ENCODE measurements at regions not wholly inside any gene's neighbourhood (a gene's known extent, or its start where the extent isn't known, plus 50 kb on each side); places are given as distances from the start of the nearest gene placed in this dataset.

DNA sequence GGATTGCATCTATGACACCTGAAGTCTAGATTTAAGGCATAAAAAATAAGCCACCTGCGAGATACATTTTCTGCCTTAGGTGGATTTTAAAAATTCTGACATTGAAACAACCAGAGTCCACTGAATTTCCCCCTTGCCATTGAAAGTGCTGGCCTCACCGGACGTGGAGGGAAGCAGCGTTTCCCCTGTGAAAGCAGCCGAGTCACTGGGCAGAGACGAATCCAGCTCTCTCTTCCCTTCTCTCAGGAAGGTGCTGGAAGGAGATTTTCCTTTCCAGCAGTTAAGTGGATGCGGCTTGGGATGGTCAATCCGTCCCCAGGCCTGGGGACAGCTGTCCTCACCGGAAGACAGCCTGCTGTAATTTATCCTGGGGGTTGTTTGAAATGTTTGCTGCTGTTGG is 270.9 kb upstream of the FOXF1 start:
- POLR2A ChIA-PET, result no interaction called here
- in situ Hi-C loops (cut with HindIII; ENCODE audit: low pct_unique_long_range_greater_than_20kb, low sequenced_read_pairs), result no loop called here
- Histone ChIP-seq H3K36me3 (ENCODE audit: control insufficient read depth, insufficient read depth, low read length) (no peaks in the 10 kb centered on the region), H3K9me3 (ENCODE audit: control insufficient read depth, insufficient read depth, low read depth, low read length) (no peaks in the 10 kb centered on the region), H3K4me3 (ENCODE audit: low read depth in 2 of 2, low read length in 2 of 2) (no peak overlapping the region), H3K27ac (ENCODE audit: low read length) (no peak overlapping the region), H3K4me1 (ENCODE audit: control insufficient read depth, insufficient read depth, low read length) (no peaks in the 10 kb centered on the region), H3K27me3 (ENCODE audit: control insufficient read depth, insufficient read depth, low read length) (peaks cover 2% of the 10 kb centered on the region)
- BruUV-seq (replicated peaks), result no TSS peak
- intact Hi-C loops (cut with micrococcal nuclease; ENCODE audit: unreplicated experiment), result no loop called here
- no peak for DNase-seq (ENCODE audit: low read depth, low spot score)
- TF ChIP-seq TCF7L2 (IDR thresholded peaks at IDR 0.05; ENCODE audit: low read depth, low read length) (no peak), SIN3A (IDR thresholded peaks at IDR 0.05; ENCODE audit: borderline replicate concordance, insufficient read depth, low read depth, low read length) (no peak), POLR2AphosphoS5 (IDR thresholded peaks at IDR 0.05; ENCODE audit: low read depth, low read length) (no peak)
- TF ChIP-seq, protein P1, sequence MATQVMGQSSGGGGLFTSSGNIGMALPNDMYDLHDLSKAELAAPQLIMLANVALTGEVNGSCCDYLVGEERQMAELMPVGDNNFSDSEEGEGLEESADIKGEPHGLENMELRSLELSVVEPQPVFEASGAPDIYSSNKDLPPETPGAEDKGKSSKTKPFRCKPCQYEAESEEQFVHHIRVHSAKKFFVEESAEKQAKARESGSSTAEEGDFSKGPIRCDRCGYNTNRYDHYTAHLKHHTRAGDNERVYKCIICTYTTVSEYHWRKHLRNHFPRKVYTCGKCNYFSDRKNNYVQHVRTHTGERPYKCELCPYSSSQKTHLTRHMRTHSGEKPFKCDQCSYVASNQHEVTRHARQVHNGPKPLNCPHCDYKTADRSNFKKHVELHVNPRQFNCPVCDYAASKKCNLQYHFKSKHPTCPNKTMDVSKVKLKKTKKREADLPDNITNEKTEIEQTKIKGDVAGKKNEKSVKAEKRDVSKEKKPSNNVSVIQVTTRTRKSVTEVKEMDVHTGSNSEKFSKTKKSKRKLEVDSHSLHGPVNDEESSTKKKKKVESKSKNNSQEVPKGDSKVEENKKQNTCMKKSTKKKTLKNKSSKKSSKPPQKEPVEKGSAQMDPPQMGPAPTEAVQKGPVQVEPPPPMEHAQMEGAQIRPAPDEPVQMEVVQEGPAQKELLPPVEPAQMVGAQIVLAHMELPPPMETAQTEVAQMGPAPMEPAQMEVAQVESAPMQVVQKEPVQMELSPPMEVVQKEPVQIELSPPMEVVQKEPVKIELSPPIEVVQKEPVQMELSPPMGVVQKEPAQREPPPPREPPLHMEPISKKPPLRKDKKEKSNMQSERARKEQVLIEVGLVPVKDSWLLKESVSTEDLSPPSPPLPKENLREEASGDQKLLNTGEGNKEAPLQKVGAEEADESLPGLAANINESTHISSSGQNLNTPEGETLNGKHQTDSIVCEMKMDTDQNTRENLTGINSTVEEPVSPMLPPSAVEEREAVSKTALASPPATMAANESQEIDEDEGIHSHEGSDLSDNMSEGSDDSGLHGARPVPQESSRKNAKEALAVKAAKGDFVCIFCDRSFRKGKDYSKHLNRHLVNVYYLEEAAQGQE (IDR thresholded peaks at IDR 0.05; ENCODE audit: insufficient read depth in 1 of 2, low read depth in 2 of 2, low read length in 1 of 2), result no peak
- TF ChIP-seq, protein P2, sequence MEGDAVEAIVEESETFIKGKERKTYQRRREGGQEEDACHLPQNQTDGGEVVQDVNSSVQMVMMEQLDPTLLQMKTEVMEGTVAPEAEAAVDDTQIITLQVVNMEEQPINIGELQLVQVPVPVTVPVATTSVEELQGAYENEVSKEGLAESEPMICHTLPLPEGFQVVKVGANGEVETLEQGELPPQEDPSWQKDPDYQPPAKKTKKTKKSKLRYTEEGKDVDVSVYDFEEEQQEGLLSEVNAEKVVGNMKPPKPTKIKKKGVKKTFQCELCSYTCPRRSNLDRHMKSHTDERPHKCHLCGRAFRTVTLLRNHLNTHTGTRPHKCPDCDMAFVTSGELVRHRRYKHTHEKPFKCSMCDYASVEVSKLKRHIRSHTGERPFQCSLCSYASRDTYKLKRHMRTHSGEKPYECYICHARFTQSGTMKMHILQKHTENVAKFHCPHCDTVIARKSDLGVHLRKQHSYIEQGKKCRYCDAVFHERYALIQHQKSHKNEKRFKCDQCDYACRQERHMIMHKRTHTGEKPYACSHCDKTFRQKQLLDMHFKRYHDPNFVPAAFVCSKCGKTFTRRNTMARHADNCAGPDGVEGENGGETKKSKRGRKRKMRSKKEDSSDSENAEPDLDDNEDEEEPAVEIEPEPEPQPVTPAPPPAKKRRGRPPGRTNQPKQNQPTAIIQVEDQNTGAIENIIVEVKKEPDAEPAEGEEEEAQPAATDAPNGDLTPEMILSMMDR (IDR thresholded peaks at IDR 0.05), result no peak
- CTCF ChIA-PET, result no interaction called here
- no peak for ATAC-seq

DNA sequence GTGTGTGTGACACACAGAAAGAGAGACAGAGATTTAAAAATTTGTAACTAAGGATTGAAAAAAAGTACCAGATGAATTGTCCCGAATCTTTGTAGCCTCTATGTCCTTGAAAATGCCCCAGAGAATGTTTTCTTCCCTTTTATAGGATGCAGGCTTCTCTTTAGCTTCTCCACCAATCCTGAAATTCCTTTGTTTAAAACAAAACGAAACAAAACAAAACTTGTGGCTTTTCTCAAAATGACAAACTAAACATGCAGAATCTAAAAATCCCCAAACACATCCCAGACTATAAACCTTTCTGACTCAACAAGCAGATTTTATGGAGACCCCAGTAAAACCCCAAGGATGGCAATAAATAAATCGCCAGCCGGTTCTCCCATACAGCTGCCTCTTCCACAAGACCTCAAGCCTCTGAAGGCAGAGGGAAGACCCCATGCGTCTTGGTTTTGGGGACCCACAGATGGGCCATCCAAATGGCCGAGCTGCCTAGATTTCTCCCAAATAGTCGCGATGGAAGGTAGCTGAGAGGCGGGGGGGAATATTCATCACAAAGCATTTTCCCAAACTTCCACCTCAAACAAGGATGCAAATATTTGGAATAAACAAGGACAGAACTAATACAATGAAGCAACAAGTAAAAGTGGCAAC is 269.5 kb upstream of the FOXF1 start:
- POLR2A ChIA-PET, result no interaction called here
- BruUV-seq (replicated peaks), result no TSS peak
- in situ Hi-C loops (cut with HindIII; ENCODE audit: low pct_unique_long_range_greater_than_20kb, low sequenced_read_pairs), result no loop called here

More for the DNA sequence above, 269.5 kb upstream of the FOXF1 start:
- H3K27me3 ChIP-seq (ENCODE audit: control insufficient read depth, insufficient read depth, low read length), result peaks cover 2% of the 10 kb centered on the region
- H3K36me3 ChIP-seq (ENCODE audit: control insufficient read depth, insufficient read depth, low read length), result no peaks in the 10 kb centered on the region
- no peak for ATAC-seq
- no peaks in the 10 kb centered on the region for H3K4me1 ChIP-seq (ENCODE audit: control insufficient read depth, insufficient read depth, low read length)
- no peak overlapping the region for H3K27ac ChIP-seq (ENCODE audit: low read length)
- CTCF ChIA-PET, result no interaction called here
- H3K4me3 ChIP-seq (ENCODE audit: low read depth in 2 of 2, low read length in 2 of 2), result no peak overlapping the region
- H3K9me3 ChIP-seq (ENCODE audit: control insufficient read depth, insufficient read depth, low read depth, low read length), result no peaks in the 10 kb centered on the region
- DNase-seq (ENCODE audit: low read depth, low spot score), result no peak
- intact Hi-C loops (cut with micrococcal nuclease; ENCODE audit: unreplicated experiment), result no loop called here
- TF ChIP-seq POLR2AphosphoS5 (IDR thresholded peaks at IDR 0.05; ENCODE audit: low read depth, low read length) (no peak), TCF7L2 (IDR thresholded peaks at IDR 0.05; ENCODE audit: low read depth, low read length) (no peak), SIN3A (IDR thresholded peaks at IDR 0.05; ENCODE audit: borderline replicate concordance, insufficient read depth, low read depth, low read length) (no peak)
- TF ChIP-seq, protein P1 (IDR thresholded peaks at IDR 0.05; ENCODE audit: insufficient read depth in 1 of 2, low read depth in 2 of 2, low read length in 1 of 2), result no peak
- TF ChIP-seq, protein P2 (IDR thresholded peaks at IDR 0.05), result no peak

All from Panc1 (cell line).